CD4-positive, alpha-beta T cell treated with Interleukin-6 at 100 ng/mL for 8 hours (primary cell): ENCODE measurements at regions not wholly inside any gene's neighbourhood (a gene's known extent, or its start where the extent isn't known, plus 50 kb on each side); places are given as distances from the start of the nearest gene placed in this dataset.
"Not testable (repeated sequence)": the region's sequence is repeated elsewhere in the genome, so short reads cannot be mapped to it uniquely, and the experiment has no call there.

Source experiments
- DNase-seq: peaks from one replicate; pipeline ENCODE4 v3.0.0-alpha.2; 2020; ENCODE audit warnings: mixed read lengths, low spot score

GRCh38 chr3:106317141-106318055, 448.6 kb upstream of the CBLB start:
- peak; percentile 30 for DNase-seq

- DNase-seq: not testable (repeated sequence)
Observed at GRCh38 chr3:106321438-106321837, 452.6 kb upstream of the CBLB start.

DNA sequence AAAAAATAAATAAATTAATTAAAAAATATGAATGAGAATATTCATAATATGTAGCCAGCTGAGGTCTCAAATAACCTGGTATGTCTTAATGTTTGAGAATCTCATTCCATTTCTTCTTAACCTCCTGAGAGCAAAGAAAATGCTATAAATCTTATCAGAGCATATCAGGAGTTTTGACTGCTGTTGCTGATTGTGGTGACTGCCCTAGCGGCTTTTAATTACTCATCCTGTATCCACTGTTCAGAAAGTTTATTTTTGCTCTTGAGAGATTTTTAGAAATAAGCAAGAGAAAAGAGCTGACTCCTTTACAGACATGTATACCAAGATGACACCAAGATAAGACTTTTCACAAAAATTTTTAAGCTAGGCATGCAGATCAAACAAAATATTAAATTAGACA, 454.8 kb upstream of the CBLB start:
- no peak for DNase-seq

DNA sequence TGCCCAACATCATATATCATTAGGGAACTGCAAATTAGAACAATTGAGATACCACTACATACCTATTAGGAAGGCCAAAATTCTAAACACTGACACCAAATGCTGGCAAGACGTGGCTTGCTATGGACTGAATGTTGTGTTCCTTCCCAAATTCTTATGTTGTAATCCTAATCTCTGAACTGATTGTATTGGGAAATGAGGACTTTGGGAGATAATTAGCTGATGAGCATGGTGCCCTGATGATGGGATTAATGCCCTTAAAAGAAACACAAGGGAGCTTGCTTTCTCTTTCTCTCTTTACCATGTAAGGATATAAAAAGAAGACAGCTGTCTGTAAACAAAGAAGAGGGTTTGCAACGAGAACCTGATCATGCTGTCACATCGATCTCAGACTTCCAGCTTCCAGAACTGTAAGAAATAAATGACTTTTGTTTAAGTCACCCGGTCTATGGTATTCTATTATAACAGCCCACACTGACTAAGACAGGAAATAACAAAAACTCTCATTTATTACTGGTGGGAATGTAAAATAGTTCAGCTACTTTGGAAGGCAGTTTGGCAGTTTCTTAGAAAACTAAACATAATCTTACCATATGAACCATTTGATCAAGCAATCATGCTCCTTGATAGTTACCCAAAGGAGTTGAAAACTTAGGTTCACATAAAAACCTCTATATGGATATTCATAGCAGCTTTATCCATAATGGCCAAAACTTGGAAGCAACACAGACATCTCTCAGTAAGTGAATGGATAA, 458.3 kb upstream of the CBLB start:
- no peak for DNase-seq

DNA sequence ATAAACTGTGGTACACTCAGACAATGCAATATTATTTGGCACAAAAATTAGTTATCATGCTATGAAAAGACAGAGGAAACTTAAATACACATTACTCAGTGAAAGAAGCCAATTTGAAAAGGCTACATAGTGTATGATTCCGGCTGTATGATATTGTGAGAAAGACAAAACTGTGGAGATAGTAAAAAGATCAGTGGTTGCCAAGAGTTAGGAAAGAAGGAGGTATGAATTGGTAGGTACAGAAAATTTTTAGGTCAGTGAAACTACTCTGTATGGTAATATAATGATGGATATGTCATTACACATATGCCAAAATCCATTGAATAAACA, 458.8 kb upstream of the CBLB start:
- no peak for DNase-seq

DNA sequence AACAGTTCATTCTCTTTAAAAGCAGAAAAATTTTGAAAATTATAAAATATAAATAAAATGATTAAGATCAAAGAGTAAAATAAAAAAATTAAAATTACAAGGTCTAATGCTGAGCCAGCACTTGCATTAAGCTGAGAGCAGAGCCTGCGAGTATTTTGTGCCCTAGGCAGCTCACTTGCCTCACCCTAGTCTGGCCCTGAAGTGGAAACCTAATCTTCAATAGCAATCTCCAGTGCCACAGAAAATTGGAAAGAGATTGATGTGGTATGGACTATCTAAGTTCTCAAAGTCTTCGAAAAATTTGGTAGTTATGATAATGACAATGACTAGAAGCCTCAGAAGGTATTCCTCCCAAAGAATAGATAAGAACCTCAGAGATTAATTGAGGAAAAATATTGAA, 459.4 kb upstream of the CBLB start:
- DNase-seq: no peak

- DNase-seq: no peak
Observed at GRCh38 chr3:106329521-106329920, 460.7 kb upstream of the CBLB start.

- no peak for DNase-seq
Observed at GRCh38 chr3:106331636-106332035, 462.8 kb upstream of the CBLB start.

- no peak for DNase-seq
Observed at GRCh38 chr3:106332129-106332528, 463.3 kb upstream of the CBLB start.

- no peak for DNase-seq
Observed at GRCh38 chr3:106332884-106333283, 464.1 kb upstream of the CBLB start.

- peak; percentile 28 for DNase-seq
Observed at GRCh38 chr3:106333911-106334618, 465.3 kb upstream of the CBLB start.

GRCh38 chr3:106336619-106337018, 467.8 kb upstream of the CBLB start:
- DNase-seq: no peak

DNA sequence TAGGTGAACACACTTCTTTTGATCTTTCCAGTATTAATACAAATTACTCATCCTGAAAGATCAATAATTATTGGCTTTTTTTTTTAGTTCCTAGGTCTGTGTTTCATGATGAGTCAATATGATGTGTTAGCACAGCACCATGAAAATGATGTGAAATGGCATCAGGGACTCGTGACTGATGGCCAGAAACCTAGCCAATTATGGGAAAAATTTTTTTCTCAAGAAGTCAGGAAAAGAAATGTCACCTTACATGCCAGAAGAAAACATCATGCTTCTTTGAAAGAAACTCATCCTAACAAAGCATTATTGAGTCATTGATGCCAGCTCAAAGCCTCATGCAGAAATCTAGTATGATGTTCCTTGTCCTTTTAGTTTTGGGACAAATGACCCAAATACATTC, 468.3 kb upstream of the CBLB start:
- DNase-seq: no peak

GRCh38 chr3:106338582-106339214, 469.9 kb upstream of the CBLB start:
- peak; percentile 31 for DNase-seq

- DNase-seq: no peak
Observed at GRCh38 chr3:106339551-106339950, 470.7 kb upstream of the CBLB start.

DNA sequence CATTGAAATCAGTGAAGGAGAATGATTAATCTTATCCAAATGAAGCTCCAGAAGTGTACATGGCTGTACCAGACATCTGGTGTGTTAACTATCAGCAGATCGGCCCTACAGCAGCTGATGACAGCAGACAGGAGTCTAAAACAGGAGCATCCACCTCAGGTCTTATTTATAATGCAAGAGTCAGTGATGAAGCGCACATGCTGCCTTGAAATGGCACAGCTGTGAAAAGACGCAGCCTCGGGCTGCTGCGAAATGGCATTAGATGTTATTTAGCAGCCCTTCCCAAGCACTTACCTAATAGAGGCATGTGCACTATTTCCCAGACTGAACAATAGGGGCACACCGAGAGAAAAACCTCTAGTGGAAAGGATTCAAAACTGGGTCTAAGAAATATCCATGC, 472.3 kb upstream of the CBLB start:
- no peak for DNase-seq

DNA sequence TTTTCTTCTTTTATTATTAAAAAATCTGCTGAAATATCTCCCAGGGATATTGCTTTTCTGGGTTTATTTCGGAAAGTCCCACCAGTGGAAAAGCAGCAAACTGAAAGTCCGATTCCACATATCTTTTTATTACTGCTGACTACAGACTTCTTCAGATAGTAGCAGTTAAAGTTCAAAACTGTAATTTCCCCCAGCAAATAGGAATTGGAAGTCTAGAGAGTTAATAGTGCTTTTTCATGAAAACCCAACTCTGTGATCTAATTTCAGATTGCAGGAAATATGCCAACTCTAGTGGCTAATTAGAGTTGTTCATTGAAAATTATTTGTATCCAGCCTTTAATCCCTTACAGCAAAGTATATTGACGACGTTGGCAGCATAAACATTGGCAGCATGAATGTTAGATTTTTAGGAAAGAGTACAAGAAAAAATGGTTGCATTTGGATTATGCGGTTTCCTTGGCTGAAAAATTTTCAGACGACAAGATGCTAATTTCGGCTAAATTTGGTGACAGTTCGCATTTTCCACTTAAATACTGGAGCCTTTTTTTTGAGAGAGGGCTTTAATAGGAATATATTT, 472.9 kb upstream of the CBLB start:
- no peak for DNase-seq

DNA sequence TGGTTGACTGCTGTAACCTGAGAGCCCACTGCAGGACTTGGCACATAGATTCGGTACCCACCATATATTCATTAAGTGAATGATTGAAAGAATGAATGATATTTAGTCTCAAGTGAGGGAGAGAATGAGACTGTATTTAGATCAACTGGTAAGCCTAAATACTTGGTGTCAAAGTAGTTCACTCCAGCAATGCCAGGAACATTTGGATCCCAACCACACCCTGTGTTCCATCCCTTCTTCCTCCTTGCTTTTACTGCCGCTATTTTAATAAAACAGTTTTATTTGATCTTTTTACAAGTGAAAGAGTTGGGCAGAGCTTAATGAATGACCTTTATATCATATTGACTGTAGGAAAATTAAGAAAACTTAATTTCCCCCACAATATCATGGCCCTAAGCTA, 473.6 kb upstream of the CBLB start:
- no peak for DNase-seq

- no peak for DNase-seq
Observed at GRCh38 chr3:106343811-106344210, 475.0 kb upstream of the CBLB start.

DNA sequence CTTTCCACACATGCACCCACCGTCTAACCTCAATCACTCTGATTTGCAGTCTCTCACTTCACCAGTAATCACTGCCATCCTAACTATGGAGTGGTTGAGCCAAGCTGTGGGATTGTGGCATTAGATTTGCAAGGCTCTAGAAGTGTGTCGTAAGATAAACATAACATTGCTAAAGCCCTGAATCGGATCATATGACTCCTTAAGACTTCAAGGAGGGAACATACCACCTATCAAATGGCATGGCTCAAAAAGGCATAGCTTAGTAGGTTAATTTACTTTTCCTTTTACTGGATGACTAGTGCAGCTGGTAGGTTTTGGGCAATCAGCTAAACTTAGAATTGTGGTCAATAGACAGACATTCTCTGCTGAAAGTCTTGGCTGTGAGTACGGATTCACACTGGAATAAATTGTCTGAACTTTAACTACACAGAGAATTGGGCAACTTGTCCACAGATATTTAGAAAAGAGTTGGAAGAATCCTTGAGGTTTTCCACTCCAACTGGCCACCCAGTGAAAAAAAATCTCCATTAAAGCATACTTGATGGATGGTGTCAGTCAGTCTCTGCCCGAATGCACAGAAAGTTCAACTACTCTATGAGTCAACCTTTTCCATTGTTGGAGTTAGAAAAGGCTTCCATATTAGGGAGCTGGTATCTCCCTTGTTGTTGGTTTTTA, 476.7 kb upstream of the CBLB start:
- DNase-seq: no peak

- DNase-seq: no peak
Observed at GRCh38 chr3:106347350-106347749, 478.5 kb upstream of the CBLB start.
